GM10248 (cell line): ENCODE measurements at regions not wholly inside any gene's neighbourhood (a gene's known extent, or its start where the extent isn't known, plus 50 kb on each side); places are given as distances from the start of the nearest gene placed in this dataset.
"Not testable (repeated sequence)": the region's sequence is repeated elsewhere in the genome, so short reads cannot be mapped to it uniquely, and the experiment has no call there.

Experiments used
- CTCF ChIA-PET: fragments of 300-600 bp; sonication (Branson Sonifier 250); formaldehyde crosslinking; extraction: SDS; loops from one replicate; lab custom pipeline; 2021; ENCODE audit warnings: antibody characterized with exemption; lab: Yijun Ruan, JAX
- POLR2A ChIA-PET: fragments of 350-650 bp; sonication (Branson Sonifier 250); formaldehyde crosslinking; extraction: SDS; loops from one replicate; lab custom pipeline; 2020; ENCODE audit warnings: antibody characterized with exemption; lab: Yijun Ruan, JAX
- DNase-seq: peaks from one replicate; pipeline ENCODE4 v3.0.0; 2012; ENCODE audit errors: extremely low spot score
- CTCF ChIP-seq: IDR thresholded peaks from 2 replicates; pipeline ENCODE4 v1.5.1; 2012; ENCODE audit warnings: mild to moderate bottlenecking, low read depth; ENCODE audit errors: extremely low read depth, missing control alignments, control extremely low read depth

DNA sequence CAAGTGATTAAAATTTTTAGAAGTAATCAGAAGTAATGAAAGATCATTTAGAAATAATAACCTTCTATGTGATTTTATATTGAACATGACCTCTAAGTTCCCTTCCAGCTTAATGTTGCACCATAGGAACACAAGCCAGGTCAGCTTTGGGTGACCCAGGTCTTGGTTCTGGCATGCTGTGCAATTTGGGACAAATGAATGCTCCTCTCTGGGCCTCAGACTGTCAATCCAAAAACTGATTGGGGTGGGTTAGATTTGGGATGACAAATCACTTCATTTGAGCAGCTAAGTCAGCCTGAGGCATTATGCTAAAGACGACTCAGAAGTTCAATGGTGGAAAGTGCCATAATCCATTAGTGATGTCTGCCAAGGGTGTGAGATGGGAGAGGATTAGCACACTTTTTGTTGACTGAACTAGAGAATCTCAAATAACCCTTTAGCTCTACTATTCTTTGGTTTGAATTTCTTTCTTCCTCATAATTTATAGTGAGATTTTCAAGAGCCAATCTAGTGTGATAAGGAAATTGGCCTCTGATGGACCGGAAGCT is 60.7 kb upstream of the BOD1 start:
- CTCF ChIA-PET, result interaction anchor here (1.0 to 2.1 kb wide), 4 partner anchors 9 to 156 kb away, joined by 3 to 5 read pairs (median 4); no protein-coding TSS in a partner anchor
- POLR2A ChIA-PET, result no interaction called here
- no peak for TF ChIP-seq CTCF
- DNase-seq, result no peak

DNA sequence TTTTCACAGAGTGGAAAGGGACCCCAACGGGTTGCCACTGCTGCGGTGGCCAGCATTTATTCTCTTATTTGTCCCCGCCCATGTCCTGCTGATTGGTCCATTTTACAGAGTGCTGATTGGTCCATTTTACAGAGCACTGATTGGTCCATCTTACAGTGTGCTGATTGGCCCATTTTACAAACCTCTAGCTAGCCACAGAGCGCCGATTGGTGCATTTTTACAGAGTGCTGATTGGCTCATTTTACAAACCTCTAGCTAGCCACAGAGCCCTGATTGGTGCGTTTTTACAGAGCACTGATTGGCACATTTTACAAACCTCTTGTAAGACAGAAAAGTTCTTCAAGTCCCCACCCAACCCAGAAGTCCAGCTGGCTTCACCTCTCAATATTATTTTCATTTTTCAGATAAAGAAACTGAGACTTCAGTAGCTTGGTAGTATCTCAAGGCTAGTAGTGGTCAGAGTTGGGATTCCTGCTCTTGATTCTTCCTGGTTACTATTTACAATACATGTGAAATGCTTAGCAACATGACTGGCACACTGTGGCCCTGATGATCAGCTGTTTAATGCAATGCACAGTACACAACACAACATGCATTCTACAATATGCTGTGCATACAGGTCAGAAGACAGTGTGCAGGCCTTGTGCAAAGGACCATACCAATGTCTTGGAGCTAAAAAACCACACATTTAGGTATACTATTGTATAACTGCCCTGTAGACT is 63.6 kb upstream of the BOD1 start:
- no peak for TF ChIP-seq CTCF
- CTCF ChIA-PET, result interaction anchor here (0.9 to 1.5 kb wide), 4 partner anchors 11 to 225 kb away, joined by 3 to 4 read pairs (median 4); no protein-coding TSS in a partner anchor
- no peak for DNase-seq
- POLR2A ChIA-PET, result interaction anchor here (0.6 kb wide), 1 partner anchor 208 kb away, joined by 4 read pairs; the partner anchor contains the start of gene CPEB4

DNA sequence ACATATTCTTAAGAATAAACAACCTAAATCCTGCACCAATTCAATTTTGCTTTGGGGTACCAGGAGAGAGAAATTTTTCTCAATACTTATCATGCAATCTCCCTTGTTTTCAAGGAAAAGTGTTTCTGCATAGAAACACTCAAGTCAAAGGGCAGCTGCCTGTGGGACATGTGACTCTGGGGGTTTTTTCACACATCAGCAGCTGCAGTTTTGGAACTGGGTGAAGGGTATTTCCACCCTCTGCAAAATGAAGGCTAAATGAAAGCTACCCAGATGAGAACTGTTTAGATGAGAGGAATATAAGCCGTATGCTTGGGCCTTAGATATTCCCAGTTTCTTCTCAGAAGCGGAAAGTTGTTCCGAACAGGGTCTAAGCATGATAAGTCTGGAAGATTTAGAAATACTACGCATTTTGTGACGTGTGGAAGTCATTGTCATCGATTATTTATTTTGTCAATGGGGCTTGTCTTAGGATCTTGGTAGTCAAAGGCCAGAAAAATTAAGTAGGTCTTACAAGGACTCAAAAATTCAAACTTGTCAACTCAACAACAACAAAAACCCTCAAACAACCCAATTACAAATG is 64.3 kb upstream of the BOD1 start:
- peak; percentile 62 for DNase-seq
- ChIA-PET CTCF (interaction anchor here (0.9 to 1.5 kb wide), 5 partner anchors 10 to 225 kb away, joined by 3 to 4 read pairs (median 3); no protein-coding TSS in a partner anchor), POLR2A (interaction anchor here (0.5 to 0.6 kb wide), 2 partner anchors 64 to 207 kb away, joined by 3 to 4 read pairs; partner anchors contain the start of gene CPEB4)
- no peak for TF ChIP-seq CTCF

DNA sequence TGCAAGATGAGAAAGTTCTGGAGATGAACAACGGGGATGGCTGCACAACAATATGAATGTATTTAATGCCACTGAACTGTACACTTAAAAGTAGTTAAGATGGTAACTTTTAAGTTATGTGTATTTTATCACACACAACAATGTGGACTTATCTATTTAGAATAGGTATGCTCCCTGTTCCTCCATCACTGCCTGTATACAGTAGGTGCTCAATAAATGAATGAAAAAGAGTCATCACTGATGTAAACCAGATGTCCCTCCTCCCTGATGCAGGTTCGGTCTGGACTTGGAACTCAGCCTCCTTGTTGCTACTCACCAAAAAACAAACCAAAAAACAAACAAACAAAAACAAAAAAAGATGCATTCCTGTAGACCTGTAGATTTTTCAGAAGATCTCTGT is 65.9 kb upstream of the BOD1 start:
- no peak for TF ChIP-seq CTCF
- CTCF ChIA-PET, result no interaction called here
- no peak for DNase-seq
- POLR2A ChIA-PET, result no interaction called here

DNA sequence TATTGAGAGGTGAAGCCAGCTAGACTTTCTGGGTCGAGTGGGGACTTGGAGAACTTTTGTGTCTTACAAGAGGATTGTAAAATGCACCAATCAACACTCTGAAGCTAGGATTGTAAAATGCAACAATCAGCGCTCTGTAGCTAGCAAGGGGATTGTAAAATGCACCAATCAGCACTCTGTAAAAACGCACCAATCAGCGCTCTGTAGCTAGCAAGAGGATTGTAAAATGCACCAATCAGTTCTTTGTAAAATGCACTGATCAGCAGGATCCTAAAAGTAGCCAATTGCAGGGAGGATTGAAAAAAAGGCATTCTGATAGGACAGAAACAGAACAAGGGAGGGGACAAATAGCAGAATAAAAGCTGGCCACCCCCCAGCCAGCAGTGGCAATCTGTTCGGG is 68.1 kb upstream of the BOD1 start:
- POLR2A ChIA-PET, DNase-seq: not testable (repeated sequence)
- CTCF ChIA-PET, result interaction anchor here (0.8 to 1.3 kb wide), 3 partner anchors 54 to 241 kb away, joined by 3 read pairs; no protein-coding TSS in a partner anchor

GRCh38 chr5:173686950-173687349 is 70.5 kb upstream of the BOD1 start:
- no peak for TF ChIP-seq CTCF
- CTCF ChIA-PET, result interaction anchor here (1.1 to 1.2 kb wide), 2 partner anchors 11 to 47 kb away, joined by 3 read pairs; no protein-coding TSS in a partner anchor
- DNase-seq, result no peak
- POLR2A ChIA-PET, result no interaction called here

DNA sequence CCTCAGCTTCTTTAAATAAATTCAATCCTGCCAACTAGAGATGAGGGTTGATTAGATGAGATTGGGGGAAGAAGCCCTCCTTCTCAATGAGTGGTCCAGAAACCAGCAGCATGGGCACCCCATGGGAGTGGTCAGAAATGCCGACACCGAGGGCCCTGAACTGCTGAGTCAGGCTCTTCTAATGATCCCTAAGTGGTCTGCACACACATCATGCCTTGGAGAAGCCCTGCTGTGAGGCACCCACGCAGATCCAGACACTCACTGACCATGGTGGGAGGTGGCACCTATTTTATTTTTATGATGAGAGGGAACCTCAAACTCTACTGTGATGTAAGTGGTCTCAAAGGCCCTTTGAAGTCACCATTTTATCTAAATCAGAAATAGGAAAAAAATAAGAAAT is 72.3 kb upstream of the BOD1 start:
- CTCF ChIA-PET, result interaction anchor here (1.6 to 2.2 kb wide), 3 partner anchors 43 to 237 kb away, joined by 4 to 6 read pairs (median 5); no protein-coding TSS in a partner anchor
- no peak for TF ChIP-seq CTCF
- DNase-seq, result no peak
- POLR2A ChIA-PET, result no interaction called here
